H1 (cell line): ENCODE measurements at regions not wholly inside any gene's neighbourhood (a gene's known extent, or its start where the extent isn't known, plus 50 kb on each side); places are given as distances from the start of the nearest gene placed in this dataset.
"Not testable (repeated sequence)": the region's sequence is repeated elsewhere in the genome, so short reads cannot be mapped to it uniquely, and the experiment has no call there.

ENCODE experiments used
- ATF3 ChIP-seq: IDR thresholded peaks from 2 replicates; pipeline ENCODE4 v1.6.1; 2011; ENCODE audit warnings: low read depth, mild to moderate bottlenecking, low read length; ENCODE audit not compliant: insufficient read depth
- CTCF ChIP-seq, 3 experiments: IDR thresholded peaks; 1 replicate in 2 of 3; 2 replicates in 1 of 3; pipeline versions ENCODE4 v1.5.1 to v1.6.1; 2011; ENCODE audit warnings: low read length in 3 of 3, mild to moderate bottlenecking in 3 of 3, inconsistent platforms in 2 of 3, low read depth in 1 of 3, moderate library complexity in 1 of 3; ENCODE audit not compliant: insufficient read depth in 1 of 3; ENCODE audit errors: control extremely low read depth in 1 of 3
- EGR1 ChIP-seq: IDR thresholded peaks from 2 replicates; pipeline ENCODE4 v1.6.1; 2011; ENCODE audit warnings: low read depth, low read length, borderline replicate concordance
- KDM5A ChIP-seq: fragments of 200-600 bp; IDR thresholded peaks from 2 replicates; pipeline ENCODE4 v1.7.1; 2012; ENCODE audit warnings: mild to moderate bottlenecking, low read length, inconsistent platforms, mixed read lengths
- POLR2A ChIP-seq, 2 experiments: IDR thresholded peaks; 1 replicate in 1 of 2; 2 replicates in 1 of 2; pipeline ENCODE4 v1.6.1; 2011; ENCODE audit warnings: low read depth in 2 of 2, low read length in 2 of 2, mild to moderate bottlenecking in 2 of 2; ENCODE audit errors: control extremely low read depth in 1 of 2
- POLR2AphosphoS5 ChIP-seq: IDR thresholded peaks from 2 replicates; pipeline ENCODE4 v1.6.1; 2011; ENCODE audit warnings: low read depth, low read length
- RFX5 ChIP-seq: IDR thresholded peaks from 2 replicates; pipeline ENCODE4 v1.6.1; 2011; ENCODE audit warnings: low read depth, low read length, improper control_type of control experiment, borderline replicate concordance
- RNF2 ChIP-seq: fragments of 200-900, 300-1000 bp; sonication (generic); IDR thresholded peaks from 2 replicates; pipeline ENCODE4 v1.7.1; 2016; ENCODE audit warnings: borderline replicate concordance, low read depth, mild to moderate bottlenecking, antibody characterized with exemption, low read length; ENCODE audit not compliant: poor library complexity, severe bottlenecking; ENCODE audit errors: missing control alignments
- SIX5 ChIP-seq: IDR thresholded peaks from 2 replicates; pipeline ENCODE4 v1.6.1; 2011; ENCODE audit warnings: mild to moderate bottlenecking, low read depth, low read length
- SRF ChIP-seq: IDR thresholded peaks from 2 replicates; pipeline ENCODE4 v1.6.1; 2011; ENCODE audit warnings: mild to moderate bottlenecking, low read depth, low read length, moderate library complexity
- SUZ12 ChIP-seq: fragments of 200-600 bp; sonication (generic); IDR thresholded peaks from 2 replicates; pipeline ENCODE4 v1.6.1; 2012; ENCODE audit warnings: mild to moderate bottlenecking, inconsistent platforms, low read length, moderate library complexity, mixed read lengths
- TAF7 ChIP-seq: optimal IDR thresholded peaks from 2 replicates; pipeline ENCODE3; 2011; ENCODE audit warnings: low read depth, mild to moderate bottlenecking, inconsistent platforms, low read length, moderate library complexity, borderline replicate concordance
- TCF12 ChIP-seq: IDR thresholded peaks from 2 replicates; pipeline ENCODE4 v1.6.1; 2011; ENCODE audit warnings: low read depth, mild to moderate bottlenecking, low read length
- YY1 ChIP-seq: IDR thresholded peaks from 2 replicates; pipeline ENCODE4 v1.6.1; 2011; ENCODE audit warnings: low read depth, mild to moderate bottlenecking, low read length

GRCh38 chr2:154583274-154583673 lies 115.2 kb upstream of the KCNJ3 start:
- TF ChIP-seq RNF2; SRF; KDM5A; CTCF (IDR thresholded peaks at IDR 0.05; ENCODE audit: control extremely low read depth in 1 of 3, insufficient read depth in 1 of 3, low read depth in 1 of 3, low read length in 3 of 3); TCF12; YY1; ATF3; POLR2A (IDR thresholded peaks at IDR 0.05; ENCODE audit: control extremely low read depth in 1 of 2, low read depth in 2 of 2, low read length in 2 of 2); POLR2AphosphoS5; SIX5; TAF7; SUZ12; EGR1; RFX5: not testable (repeated sequence)
